Endothelial cell of umbilical vein (primary cell): ENCODE measurements at regions not wholly inside any gene's neighbourhood (a gene's known extent, or its start where the extent isn't known, plus 50 kb on each side); places are given as distances from the start of the nearest gene placed in this dataset.

Experiments
- CTCF ChIP-seq, 2 donors: IDR thresholded peaks; 1 replicate in 1 of 2; 2 replicates in 1 of 2; pipeline ENCODE4 v1.5.1; 2011; ENCODE audit warnings: low read length in 2 of 2, mild to moderate bottlenecking in 2 of 2, moderate library complexity in 2 of 2, control low read depth in 1 of 2, inconsistent platforms in 1 of 2, low read depth in 1 of 2; ENCODE audit not compliant: insufficient read depth in 1 of 2; ENCODE audit errors: extremely low read depth in 1 of 2
- EZH2 ChIP-seq: IDR thresholded peaks from 2 replicates; pipeline ENCODE4 v1.6.1; 2012; ENCODE audit warnings: borderline replicate concordance, low read depth, mild to moderate bottlenecking, moderate library complexity, low read length, inconsistent platforms; ENCODE audit not compliant: severe bottlenecking
- MAX ChIP-seq: IDR thresholded peaks from 2 replicates; pipeline ENCODE4 v1.6.1; 2011; ENCODE audit not compliant: insufficient read depth, insufficient read length
- MYC ChIP-seq: IDR thresholded peaks from one replicate; pipeline ENCODE4 v1.6.1; 2011; ENCODE audit warnings: mild to moderate bottlenecking, low read depth, low read length
- POLR2A ChIP-seq: IDR thresholded peaks from 2 replicates; pipeline ENCODE4 v1.6.1; 2012; ENCODE audit warnings: low read depth, mild to moderate bottlenecking, control low read depth, low read length
- POLR2AphosphoS5 ChIP-seq: IDR thresholded peaks from 2 replicates; pipeline ENCODE4 v1.6.1; 2012; ENCODE audit warnings: low read depth, mild to moderate bottlenecking, control low read depth, low read length, moderate library complexity; ENCODE audit not compliant: insufficient read depth

- TF ChIP-seq CTCF (IDR thresholded peaks at IDR 0.05; ENCODE audit: extremely low read depth in 1 of 2, insufficient read depth in 1 of 2, low read depth in 1 of 2, low read length in 2 of 2) (no peak), MAX (no peak), POLR2A (no peak), POLR2AphosphoS5 (no peak), EZH2 (no peak), MYC (no peak)
Measured at GRCh38 chr13:33453936-33454335, 168.4 kb upstream of the STARD13 start.
